ENCODE measurements at regions not wholly inside any gene's neighbourhood (a gene's known extent, or its start where the extent isn't known, plus 50 kb on each side); places are given as distances from the start of the nearest gene placed in this dataset.

- no peak for DNase-seq
Measured at GRCh38 chr2:83534416-83534815, 924.7 kb downstream of the SUCLG1 start.

GRCh38 chr2:83531206-83531826 is 927.8 kb downstream of the SUCLG1 start:
- no peak for DNase-seq

GRCh38 chr2:83528767-83529166 is 930.3 kb downstream of the SUCLG1 start:
- DNase-seq = no peak

- no peak for DNase-seq
Measured at GRCh38 chr2:83522891-83523493, 936.1 kb downstream of the SUCLG1 start.

- DNase-seq = no peak
Measured at GRCh38 chr2:83517727-83518368, 941.2 kb downstream of the SUCLG1 start.

- DNase-seq = no peak
Measured at GRCh38 chr2:83516503-83516902, 942.6 kb downstream of the SUCLG1 start.

- no peak for DNase-seq
Measured at GRCh38 chr2:83487451-83487850, 971.6 kb downstream of the SUCLG1 start.

GRCh38 chr2:83481436-83481835 is 977.6 kb downstream of the SUCLG1 start:
- peak; percentile 46 for DNase-seq

- no peak for DNase-seq
Measured at GRCh38 chr2:83478037-83478436, 981.0 kb downstream of the SUCLG1 start.

GRCh38 chr2:83475371-83475770 is 983.7 kb downstream of the SUCLG1 start:
- no peak for DNase-seq

- no peak for DNase-seq
Measured at GRCh38 chr2:83471655-83472054, 987.4 kb downstream of the SUCLG1 start.

- DNase-seq = no peak
Measured at GRCh38 chr2:83470928-83471327, 988.2 kb downstream of the SUCLG1 start.

GRCh38 chr2:83464444-83464843 is 994.6 kb downstream of the SUCLG1 start:
- no peak for DNase-seq

- no peak for DNase-seq
Measured at GRCh38 chr2:83462881-83463280, 996.2 kb downstream of the SUCLG1 start.

- no peak for DNase-seq
Measured at GRCh38 chr2:83461135-83461534, 997.9 kb downstream of the SUCLG1 start.

GRCh38 chr2:83459456-83459855 is 999.6 kb downstream of the SUCLG1 start:
- no peak for DNase-seq

GRCh38 chr2:83435989-83436388 is 1023.1 kb downstream of the SUCLG1 start:
- no peak for DNase-seq

- no peak for DNase-seq
Measured at GRCh38 chr2:83420993-83421392, 1038.1 kb downstream of the SUCLG1 start.

- DNase-seq = no peak
Measured at GRCh38 chr2:83394134-83394904, 1064.8 kb downstream of the SUCLG1 start.

- DNase-seq = no peak
Measured at GRCh38 chr2:83388804-83389203, 1070.3 kb downstream of the SUCLG1 start.

- DNase-seq = no peak
Measured at GRCh38 chr2:83386549-83386948, 1072.5 kb downstream of the SUCLG1 start.

GRCh38 chr2:83378921-83379320 is 1080.2 kb downstream of the SUCLG1 start:
- DNase-seq = no peak

GRCh38 chr2:83376731-83377130 is 1082.3 kb downstream of the SUCLG1 start:
- no peak for DNase-seq

Measured in tongue (tissue), 1 donor.